Stimulated activated CD8-positive, alpha-beta memory T cell treated with anti-CD3 and anti-CD28 coated beads, Interleukin-7, amount 100 ng/mL, for 48 hours (primary cell): ENCODE measurements at regions not wholly inside any gene's neighbourhood (a gene's known extent, or its start where the extent isn't known, plus 50 kb on each side); places are given as distances from the start of the nearest gene placed in this dataset.
"Not testable (repeated sequence)": the region's sequence is repeated elsewhere in the genome, so short reads cannot be mapped to it uniquely, and the experiment has no call there.

Experiments
- DNase-seq, 2 donors: peaks; one replicate each; pipeline ENCODE4 v3.0.0-alpha.2; 2020; ENCODE audit warnings: low read depth in 1 of 2; ENCODE audit errors: extremely low read depth in 1 of 2

DNA sequence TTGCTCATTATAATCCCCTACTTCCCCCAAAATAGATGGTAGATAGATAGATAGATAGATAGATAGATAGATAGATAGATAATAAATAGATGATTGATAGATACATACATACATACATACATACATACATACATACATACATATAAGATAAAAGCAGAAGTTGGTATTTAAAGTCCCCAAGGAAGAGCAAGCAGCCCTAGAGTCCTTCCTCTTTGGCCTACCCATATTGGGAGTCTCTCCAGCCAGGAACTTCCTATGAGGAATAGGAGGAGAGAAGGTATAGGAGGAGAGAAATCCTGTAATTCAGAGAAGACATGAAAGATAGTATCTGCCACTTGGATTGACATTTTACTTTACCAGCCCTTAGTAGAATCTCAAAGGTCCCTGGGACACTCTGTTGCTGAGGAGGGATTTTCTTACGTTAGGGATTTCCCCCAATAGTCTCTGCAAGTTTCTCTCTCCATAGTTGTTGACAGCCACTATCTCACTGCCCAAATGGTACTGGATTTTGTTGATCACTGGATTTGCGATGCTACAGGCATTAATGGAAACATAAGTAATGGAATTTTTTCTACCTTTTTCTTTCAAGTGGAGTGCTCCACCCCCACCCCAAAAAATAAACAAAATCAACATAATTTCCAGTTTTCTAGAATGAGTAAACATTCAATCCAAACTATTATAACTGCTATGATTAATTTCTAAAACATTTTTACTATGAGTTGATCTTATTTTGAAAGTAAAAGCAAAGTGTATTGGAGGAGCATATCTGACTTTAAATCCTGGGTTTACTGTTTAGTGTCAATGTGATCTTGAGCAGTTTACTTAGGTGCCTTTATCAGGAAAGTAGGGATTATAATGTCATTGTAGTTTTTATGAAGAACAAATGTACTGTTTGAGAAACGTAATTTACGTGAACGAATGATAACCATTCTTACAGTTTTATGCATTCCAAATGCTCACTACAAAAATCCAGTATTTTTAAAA is 93.2 kb upstream of the TNFSF4 start:
- DNase-seq, result no peak

DNA sequence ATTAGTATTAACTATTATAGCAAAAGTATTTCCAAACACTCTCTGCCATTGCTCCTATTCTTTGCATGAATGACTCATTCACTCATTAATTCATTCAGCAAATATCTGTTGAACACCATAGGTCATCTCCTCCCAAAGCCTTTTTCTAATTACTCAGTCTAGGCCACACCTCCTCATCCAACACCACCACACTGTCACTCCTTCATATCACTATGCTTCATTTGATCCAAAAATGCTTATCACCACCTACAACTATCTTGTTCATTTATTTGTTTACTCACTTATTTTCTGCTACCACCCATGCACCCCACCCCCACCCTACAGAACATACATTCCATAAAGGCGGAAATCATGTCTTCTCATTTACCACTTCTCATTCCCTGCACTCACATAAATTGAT is 94.4 kb upstream of the TNFSF4 start:
- no peak for DNase-seq

DNA sequence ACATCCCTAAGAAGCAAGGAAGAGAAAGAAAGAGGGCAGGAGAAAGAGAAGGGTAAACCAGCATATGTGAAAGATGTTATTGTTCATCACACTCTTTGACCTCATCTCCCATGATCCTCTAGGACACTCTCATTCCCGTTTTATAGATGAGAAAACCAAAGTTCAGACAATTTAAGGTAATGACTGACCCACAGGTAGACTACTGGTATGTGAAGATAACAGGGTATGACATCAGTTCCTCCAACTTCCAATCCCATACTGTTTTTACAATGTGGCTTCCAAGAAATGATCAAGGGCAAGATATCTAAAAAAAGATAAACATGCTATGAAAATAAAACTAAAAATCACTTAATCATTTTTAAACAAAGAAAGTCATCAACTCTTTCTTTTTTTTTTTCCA is 95.2 kb upstream of the TNFSF4 start:
- DNase-seq, result no peak

DNA sequence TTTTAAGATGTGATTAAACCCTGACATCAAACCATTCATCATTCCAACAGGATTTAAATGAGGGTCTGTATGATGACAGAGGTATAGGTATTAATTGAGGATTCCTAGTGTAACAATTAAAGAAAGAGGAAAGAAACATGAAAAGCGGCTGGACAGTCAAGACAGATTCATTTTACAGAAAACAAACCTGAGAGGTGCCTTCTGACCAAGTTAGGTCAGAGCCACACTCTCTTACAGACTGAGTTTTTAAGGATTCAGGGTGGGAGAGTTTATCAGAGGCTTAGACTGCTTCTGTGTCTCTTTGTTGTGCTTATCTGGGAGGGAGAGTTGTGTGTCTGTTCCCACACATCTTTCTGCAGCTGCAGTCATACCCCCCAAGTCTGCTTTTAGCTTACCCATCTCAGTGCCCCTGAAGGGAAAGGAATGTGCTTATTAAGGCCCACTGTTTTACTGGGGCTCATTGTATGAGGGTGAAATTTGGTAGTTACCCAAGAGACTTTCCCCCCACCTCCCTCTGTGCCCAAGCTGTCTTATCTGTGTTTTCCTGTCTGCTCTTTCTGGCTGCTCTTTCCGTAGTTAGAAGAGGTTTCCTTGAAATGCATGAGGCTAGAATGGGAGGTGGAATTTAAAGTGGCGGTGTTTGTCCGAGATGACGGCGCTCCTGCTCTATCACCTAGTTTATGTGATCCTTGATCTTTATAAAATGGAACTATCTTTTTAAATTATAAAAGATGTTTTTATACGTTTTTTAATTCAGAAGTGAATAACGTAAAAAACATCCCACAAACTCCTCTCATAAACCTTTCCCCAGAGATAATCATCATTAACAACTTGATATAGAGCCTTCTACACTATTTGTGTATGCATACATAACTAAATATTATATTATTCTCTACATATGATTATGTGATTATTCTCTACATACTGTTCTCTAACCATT is 96.0 kb upstream of the TNFSF4 start:
- DNase-seq, result no peak

DNA sequence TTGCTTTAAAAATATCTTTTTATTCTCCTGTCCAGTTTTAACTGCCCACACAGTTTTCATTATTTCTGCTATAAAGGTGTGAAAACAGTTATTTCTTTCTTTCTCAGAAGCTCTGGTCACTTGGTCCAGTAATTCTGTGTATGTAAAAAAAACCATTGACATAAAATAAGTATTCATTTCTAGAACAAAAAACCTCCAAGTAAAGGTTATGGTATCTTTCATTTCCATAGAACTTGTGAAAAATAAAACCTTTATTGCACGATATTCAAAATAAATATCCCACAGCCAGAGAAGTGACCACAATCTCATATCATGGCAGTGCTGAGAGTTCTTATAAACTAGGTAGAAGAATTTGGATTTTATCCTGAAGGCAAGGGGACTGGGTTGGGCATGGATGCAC is 96.9 kb upstream of the TNFSF4 start:
- no peak for DNase-seq

DNA sequence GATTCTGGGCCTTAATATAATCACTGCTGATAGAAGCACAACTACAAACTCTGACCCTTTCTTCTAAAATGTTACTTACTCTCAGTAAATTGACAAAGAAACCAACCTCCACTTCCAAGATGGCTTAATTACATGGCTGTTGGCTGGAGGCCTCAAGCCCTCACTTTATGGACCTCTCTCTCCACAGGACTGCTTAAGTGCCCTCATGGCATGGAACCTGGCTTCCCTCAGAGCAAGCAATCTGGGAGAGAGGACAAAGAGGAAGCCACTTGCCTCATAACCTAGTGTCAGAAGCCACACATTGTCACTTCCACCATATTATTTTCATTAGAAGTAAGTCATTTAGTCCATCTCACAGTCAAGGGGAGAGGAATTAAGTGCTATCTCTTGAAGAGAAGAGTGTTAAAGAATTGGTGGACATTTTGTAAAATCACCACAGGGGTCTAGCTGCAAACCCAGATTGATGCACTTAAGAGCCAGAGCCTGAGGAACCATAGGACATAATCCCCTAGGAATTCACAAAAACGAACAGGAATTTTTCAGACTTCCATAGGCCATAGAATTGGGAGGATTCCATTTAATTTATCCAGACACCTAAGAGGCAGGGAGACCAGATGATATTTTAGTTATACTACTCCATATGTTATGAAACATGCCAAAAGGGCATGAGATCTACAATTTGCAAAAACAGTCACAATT is 97.5 kb upstream of the TNFSF4 start:
- no peak for DNase-seq

DNA sequence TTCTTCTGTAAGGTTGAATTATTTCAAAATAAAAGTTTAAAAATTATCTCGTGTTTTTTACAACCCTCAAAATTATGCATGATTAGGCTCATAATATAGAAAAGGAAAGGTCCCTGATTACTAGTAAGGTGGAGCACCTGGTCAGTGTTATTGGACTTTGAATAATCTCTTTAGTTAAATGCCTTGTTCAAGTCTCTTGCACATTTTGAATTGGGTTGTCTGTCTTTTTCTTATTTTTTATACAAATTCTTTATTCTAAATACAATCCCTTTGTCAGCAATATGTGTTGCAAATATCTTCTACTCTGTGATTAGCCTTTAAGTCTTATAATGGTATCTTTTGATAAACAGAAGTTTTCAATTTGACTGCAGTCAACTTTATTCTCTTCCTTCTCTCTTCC is 100.7 kb upstream of the TNFSF4 start:
- DNase-seq, result no peak

DNA sequence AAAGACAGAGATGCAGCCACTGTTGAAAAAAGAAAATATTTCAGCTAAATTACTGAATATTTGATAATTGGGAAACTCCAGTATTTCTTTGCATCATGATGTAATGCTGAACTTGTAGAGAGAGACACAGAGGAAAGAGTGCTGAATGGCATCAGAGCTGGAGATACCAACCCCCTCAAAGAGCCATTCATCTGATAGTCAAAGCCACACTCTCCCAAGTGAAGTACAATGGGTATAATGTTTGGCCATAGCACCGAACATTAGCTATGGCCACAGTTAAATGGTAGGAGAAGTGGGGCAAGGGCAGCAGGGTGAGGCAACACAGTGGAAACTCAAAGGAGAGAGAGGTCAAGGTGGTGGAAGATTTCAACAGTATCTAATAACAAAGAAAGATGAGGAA is 107.5 kb upstream of the TNFSF4 start:
- DNase-seq, result no peak

DNA sequence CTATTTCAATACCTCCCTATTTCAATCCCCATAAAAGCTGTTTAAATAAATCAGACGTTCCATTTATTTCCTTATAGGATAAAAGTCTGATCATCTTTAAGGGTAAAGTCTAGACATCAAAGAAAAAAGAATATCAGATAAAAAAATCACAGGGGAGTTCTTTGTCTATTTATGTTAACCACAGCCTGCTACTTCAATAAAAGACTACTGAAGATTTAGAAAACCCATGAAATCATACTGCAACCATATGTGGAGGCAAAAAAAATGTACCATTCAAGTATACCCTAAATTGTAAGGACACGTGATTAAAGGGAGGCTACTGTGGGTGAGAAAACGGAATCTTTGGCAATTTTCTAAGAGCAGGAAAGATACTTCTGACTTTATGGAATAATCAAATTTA is 108.2 kb upstream of the TNFSF4 start:
- DNase-seq, result no peak

DNA sequence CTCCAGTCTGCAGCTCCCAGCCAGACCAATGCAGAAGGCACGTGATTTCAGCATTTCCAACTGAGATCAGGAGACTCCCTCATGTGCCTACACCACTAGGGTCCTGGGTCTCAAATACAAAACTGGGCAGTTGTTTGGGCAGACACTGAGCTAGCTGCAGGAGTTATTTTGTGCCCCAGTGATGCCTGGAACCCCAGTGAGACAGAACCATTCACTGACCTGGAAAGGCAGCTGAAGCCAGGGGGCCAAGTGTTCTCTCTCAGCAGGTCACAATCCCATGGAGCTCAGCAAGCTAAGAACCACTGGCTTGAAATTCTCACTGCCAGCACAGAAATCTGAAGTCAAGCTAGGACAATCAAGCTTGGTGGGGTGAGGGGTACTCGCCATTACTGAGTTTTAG is 111.7 kb upstream of the TNFSF4 start:
- no peak for DNase-seq

DNA sequence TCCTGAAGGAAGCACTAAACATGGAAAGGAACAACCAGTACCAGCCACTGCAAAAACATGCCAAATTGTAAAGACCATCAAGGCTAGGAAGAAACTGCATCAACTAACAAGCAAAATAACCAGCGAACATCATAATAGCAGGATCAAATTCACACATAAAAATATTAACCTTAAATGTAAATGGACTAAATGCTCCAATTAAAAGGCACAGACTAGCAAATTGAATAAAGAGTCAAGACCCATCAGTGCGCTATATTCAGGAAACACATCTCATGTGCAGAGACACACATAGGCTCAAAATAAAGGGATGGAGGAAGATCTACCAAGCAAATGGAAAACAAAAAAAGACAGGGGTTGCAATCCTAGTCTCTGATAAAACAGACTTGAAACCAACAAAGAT is 117.2 kb upstream of the TNFSF4 start:
- not testable (repeated sequence) for DNase-seq

DNA sequence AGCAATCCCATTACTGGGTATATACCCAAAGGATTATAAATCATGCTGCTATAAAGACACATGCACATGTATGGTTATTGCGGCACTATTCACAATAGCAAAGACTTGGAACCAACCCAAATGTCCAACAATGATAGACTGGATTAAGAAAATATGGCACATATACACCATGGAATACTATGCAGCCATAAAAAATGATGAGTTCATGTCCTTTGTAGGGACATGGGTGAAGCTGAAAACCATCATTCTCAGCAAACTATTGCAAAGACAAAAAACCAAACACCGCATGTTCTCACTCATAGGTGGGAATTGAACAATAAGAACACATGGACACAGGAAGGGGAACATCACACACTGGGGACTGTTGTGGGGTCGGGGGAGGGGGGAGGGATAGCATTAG is 120.9 kb upstream of the TNFSF4 start:
- DNase-seq, result not testable (repeated sequence)

DNA sequence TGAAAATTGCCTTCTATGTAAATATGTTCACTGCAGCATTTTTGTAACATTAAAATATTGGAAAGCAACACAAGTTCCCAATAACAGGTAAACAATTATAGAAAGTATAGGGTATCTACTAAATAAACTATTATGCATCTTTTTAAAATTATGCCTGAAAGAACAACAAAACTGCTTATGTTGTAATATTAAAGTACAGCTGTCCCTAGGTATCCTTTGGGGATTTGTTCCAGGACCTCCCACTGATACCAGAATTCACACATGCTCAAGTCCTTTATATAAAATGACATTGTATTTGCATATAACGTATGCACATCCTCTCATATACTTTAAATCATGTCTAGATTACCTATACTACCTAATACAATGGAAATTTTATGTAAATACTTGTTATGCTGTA is 121.8 kb upstream of the TNFSF4 start:
- DNase-seq, result no peak

DNA sequence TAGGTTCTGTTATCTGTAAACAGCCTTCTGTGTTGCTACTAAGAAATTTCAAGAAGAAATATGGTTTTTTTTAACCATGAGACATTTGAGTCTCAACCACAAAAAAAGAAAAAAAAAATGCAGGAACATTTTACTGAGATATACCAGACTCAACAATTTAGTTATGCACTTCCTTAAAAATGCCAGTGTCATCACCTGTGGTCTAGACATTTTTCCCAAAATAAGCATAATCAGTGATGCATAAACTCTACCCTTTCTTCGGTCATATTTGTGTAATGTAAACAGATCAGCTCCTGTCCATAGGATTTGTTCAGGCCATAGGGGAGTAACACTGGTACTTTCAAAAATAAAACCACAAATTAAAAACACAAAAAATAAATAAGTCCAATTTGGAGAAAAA is 122.6 kb upstream of the TNFSF4 start:
- no peak for DNase-seq

DNA sequence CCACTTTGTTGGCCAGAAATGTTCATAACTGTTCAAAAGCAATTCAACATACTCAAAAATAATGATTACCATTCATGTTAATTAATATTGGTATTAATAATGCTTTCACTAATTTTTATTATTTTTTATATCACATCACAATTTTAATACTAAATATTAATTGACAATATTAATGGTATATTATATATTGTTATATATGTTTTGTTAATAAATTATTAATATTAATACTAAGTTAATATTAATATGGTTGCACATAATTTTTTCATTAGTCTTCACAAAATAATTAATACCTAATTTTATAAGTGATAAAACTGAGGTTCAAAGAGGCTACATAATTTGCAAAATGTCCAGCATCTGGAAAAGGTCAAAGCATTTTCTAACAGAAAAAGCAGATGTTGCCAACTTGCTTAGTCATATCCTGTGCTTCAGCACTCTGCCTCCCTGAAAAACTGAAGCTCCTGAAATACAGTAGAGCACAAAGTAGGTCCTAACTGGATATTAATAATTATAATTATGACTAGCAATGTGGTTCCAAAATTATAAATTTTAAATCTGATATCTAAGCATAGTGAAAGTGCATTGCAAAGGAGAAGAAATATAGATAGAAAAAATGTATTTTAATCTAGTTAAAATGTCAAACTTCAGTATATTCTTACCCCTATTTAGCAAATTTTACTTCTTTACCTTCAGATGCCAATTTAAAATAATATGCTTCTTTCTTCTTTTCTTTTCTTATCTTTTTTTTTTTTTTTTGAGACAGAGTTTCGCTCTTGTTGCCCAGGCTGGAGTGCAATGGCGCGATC is 123.2 kb upstream of the TNFSF4 start:
- DNase-seq, result no peak

DNA sequence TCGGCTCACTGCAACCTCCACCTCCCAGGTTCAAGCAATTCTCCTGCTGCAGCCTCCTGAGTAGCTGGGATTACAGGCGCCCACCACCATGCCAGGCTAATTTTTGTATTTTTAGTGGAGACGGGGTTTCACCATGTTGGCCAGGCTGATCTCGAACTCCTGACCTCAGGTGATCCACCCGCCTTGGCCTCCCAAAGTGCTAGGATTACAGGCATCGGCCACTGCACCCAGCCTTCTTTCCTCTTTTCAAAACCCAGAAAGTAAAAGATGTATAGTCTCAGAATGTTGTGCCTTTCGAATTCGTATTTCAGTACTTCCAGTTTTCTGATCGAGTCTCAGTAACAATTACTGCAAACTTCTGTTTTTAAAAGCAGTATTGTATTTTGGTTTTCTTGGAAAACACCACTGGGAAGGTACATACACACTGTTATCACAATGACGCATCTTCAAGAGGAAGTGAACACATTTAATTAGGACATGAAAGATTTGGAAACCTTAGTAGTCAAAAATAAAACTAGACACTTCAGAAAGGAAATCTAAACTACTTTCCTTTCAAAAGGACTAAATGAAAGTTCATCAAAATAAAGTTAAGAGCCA is 123.9 kb upstream of the TNFSF4 start:
- DNase-seq, result not testable (repeated sequence)

DNA sequence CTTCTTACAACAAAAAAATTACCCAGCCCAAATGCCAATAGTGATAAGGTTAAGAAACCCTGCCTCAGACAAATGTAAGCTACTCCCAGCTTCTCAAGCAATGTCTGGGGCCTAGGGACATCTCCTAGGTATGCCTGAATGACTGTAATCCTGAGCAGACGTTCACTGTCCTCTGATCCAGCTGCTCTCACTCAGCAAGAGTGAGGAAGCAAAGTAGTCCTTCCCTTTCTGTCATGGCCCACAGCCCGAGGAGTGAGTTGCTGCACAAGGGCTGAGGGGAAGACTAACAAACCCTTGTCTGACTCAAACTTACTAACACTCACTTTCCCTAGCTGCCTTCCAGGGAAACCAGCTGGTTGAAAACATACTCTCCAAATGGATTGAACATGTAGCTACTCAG is 124.9 kb upstream of the TNFSF4 start:
- no peak for DNase-seq

DNA sequence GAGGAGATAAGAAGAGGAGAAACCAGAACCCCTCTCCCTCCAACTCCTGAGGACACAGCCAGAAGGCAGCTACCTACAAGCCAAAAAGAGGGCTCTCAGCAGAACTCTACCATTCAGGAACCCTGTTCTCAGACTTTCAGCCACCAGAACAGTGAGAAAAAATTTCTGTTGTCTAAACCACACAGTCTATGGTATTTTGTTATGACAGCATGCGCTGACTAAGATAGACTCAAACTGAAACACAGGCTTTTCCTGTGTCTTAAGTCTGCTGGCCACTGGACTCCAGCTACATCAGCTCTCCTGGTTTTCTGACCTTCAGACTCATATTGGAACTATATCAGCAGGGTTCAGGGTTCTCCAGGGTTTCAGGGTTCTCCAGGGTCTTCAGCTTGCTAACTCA is 126.5 kb upstream of the TNFSF4 start:
- DNase-seq, result no peak

DNA sequence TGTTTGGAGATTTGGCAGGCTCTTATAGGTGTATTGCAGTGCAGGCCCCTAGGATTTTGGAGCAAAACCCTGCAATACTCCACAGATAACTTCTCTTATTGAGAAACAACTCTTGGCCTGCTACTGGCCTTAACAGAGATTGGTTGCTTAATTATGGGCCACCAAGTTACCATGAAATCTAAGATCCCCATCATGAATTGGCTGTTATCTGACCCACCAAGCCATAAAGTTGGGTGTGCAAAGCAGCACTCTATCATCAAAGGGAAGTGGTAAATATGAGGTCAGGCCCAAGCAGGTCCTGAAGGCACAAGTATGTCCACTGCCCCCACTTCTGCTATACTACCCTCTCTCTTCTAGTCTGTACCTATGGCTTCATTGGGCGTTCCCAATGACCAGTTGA is 130.0 kb upstream of the TNFSF4 start:
- DNase-seq, result no peak

DNA sequence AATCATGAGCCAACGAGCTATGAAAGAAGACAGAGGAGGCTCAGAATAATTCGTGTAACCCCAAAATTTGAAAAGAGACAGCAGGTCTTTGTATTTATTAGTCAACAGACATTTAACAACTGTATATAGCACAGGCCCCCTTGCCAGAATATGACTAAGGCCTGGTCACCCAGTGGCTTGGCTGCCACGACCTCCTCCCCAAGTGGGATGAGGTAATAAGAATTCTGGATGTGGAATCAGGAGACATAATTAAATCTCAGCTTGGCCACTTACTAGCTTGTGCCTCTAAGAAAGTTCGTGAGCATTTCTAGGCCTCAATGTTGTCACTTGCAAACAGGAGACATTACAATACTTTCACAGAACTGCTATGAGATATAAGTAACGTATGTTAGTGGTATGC is 134.2 kb upstream of the TNFSF4 start:
- DNase-seq, result no peak
